ENCODE measurements at regions not wholly inside any gene's neighbourhood (a gene's known extent, or its start where the extent isn't known, plus 50 kb on each side); places are given as distances from the start of the nearest gene placed in this dataset.

GRCh38 chr5:2592766-2593165 lies 158.7 kb downstream of the IRX2 start:
- H4K20me1 ChIP-seq: no peaks in the 10 kb centered on the region
- H3K27ac ChIP-seq: no peak overlapping the region
- no peak overlapping the region for H3K9ac ChIP-seq
- TF ChIP-seq Cebpa-rat (IDR thresholded peaks at IDR 0.05): no peak
- no peaks in the 10 kb centered on the region for H3K36me3 ChIP-seq
- no peak overlapping the region for H3K4me3 ChIP-seq
- H3K9me3 ChIP-seq: peaks cover 5% of the 10 kb centered on the region; the same call in 1 of the 2 replicates
- H3K27me3 ChIP-seq: no peaks in the 10 kb centered on the region
- H3K4me1 ChIP-seq: peaks cover 5% of the 10 kb centered on the region; the same call in 1 of the 2 replicates
- no peak overlapping the region for H3K4me2 ChIP-seq

- Histone ChIP-seq H4K20me1 (no peaks in the 10 kb centered on the region), H3K9ac (no peak overlapping the region), H3K4me3 (no peak overlapping the region), H3K4me1 (peaks cover 5% of the 10 kb centered on the region; the same call in 1 of the 2 replicates), H3K36me3 (no peaks in the 10 kb centered on the region), H3K27ac (no peak overlapping the region), H3K27me3 (no peaks in the 10 kb centered on the region), H3K9me3 (peaks cover 3% of the 10 kb centered on the region; the same call in 1 of the 2 replicates), H3K4me2 (no peak overlapping the region)
- no peak for TF ChIP-seq Cebpa-rat (IDR thresholded peaks at IDR 0.05)
Measured at GRCh38 chr5:2591777-2592453, 159.6 kb downstream of the IRX2 start.

GRCh38 chr5:2588850-2589501 lies 162.5 kb downstream of the IRX2 start:
- H3K27me3 ChIP-seq: no peaks in the 10 kb centered on the region
- H3K9me3 ChIP-seq: peaks cover 7% of the 10 kb centered on the region; the same call in 1 of the 2 replicates
- TF ChIP-seq Cebpa-rat (IDR thresholded peaks at IDR 0.05): no peak

GRCh38 chr5:2587189-2588031 lies 164.1 kb downstream of the IRX2 start:
- Histone ChIP-seq H3K9ac (no peak overlapping the region), H3K4me2 (no peak overlapping the region), H3K36me3 (no peaks in the 10 kb centered on the region), H3K27ac (no peak overlapping the region), H4K20me1 (no peaks in the 10 kb centered on the region), H3K4me1 (peaks cover 11% of the 10 kb centered on the region), H3K27me3 (no peaks in the 10 kb centered on the region), H3K4me3 (no peak overlapping the region), H3K9me3 (peaks cover 10% of the 10 kb centered on the region; the same call in 1 of the 2 replicates)
- no peak for TF ChIP-seq Cebpa-rat (IDR thresholded peaks at IDR 0.05)

More at GRCh38 chr5:2588850-2589501, 162.5 kb downstream of the IRX2 start:
- no peaks in the 10 kb centered on the region for H4K20me1 ChIP-seq
- no peaks in the 10 kb centered on the region for H3K36me3 ChIP-seq
- peaks cover 5% of the 10 kb centered on the region; the same call in 1 of the 2 replicates for H3K4me1 ChIP-seq
- H3K4me2 ChIP-seq: no peak overlapping the region
- no peak overlapping the region for H3K27ac ChIP-seq
- H3K4me3 ChIP-seq: no peak overlapping the region
- H3K9ac ChIP-seq: no peak overlapping the region

- Histone ChIP-seq H3K4me2 (no peak overlapping the region), H3K36me3 (no peaks in the 10 kb centered on the region), H3K4me3 (no peak overlapping the region), H3K4me1 (peaks cover 21% of the 10 kb centered on the region), H3K9me3 (peaks cover 10% of the 10 kb centered on the region; the same call in 1 of the 2 replicates), H3K27ac (no peak overlapping the region), H3K27me3 (no peaks in the 10 kb centered on the region), H3K9ac (no peak overlapping the region), H4K20me1 (no peaks in the 10 kb centered on the region)
- no peak for TF ChIP-seq Cebpa-rat (IDR thresholded peaks at IDR 0.05)
Measured at GRCh38 chr5:2586016-2586715, 165.3 kb downstream of the IRX2 start.

GRCh38 chr5:2584579-2585269 lies 166.8 kb downstream of the IRX2 start:
- H3K27me3 ChIP-seq: no peaks in the 10 kb centered on the region
- no peak for TF ChIP-seq Cebpa-rat (IDR thresholded peaks at IDR 0.05)
- peaks cover 10% of the 10 kb centered on the region; the same call in 1 of the 2 replicates for H3K9me3 ChIP-seq
- no peak overlapping the region for H3K4me3 ChIP-seq
- H3K9ac ChIP-seq: no peak overlapping the region
- H3K36me3 ChIP-seq: no peaks in the 10 kb centered on the region
- peaks cover 21% of the 10 kb centered on the region for H3K4me1 ChIP-seq
- H3K27ac ChIP-seq: no peak overlapping the region
- no peaks in the 10 kb centered on the region for H4K20me1 ChIP-seq
- no peak overlapping the region for H3K4me2 ChIP-seq

- Histone ChIP-seq H3K4me1 (peaks cover 41% of the 10 kb centered on the region), H3K36me3 (no peaks in the 10 kb centered on the region), H3K9me3 (peaks cover 10% of the 10 kb centered on the region; the same call in 1 of the 2 replicates), H3K9ac (no peak overlapping the region), H3K27me3 (no peaks in the 10 kb centered on the region; the same call in 1 of the 2 replicates), H3K4me3 (no peak overlapping the region), H3K27ac (no peak overlapping the region), H3K4me2 (peak overlapping the region; percentile 37), H4K20me1 (no peaks in the 10 kb centered on the region)
- no peak for TF ChIP-seq Cebpa-rat (IDR thresholded peaks at IDR 0.05)
Measured at GRCh38 chr5:2582507-2582906, 169.0 kb downstream of the IRX2 start.

GRCh38 chr5:2582106-2582505 lies 169.4 kb downstream of the IRX2 start:
- Histone ChIP-seq H3K27me3 (no peaks in the 10 kb centered on the region; the same call in 1 of the 2 replicates), H3K27ac (no peak overlapping the region)
- no peak for TF ChIP-seq Cebpa-rat (IDR thresholded peaks at IDR 0.05)

More at GRCh38 chr5:2582106-2582505, 169.4 kb downstream of the IRX2 start:
- Histone ChIP-seq H3K9ac (no peak overlapping the region), H3K4me2 (no peak overlapping the region), H3K4me3 (no peak overlapping the region), H3K4me1 (peaks cover 43% of the 10 kb centered on the region), H3K36me3 (no peaks in the 10 kb centered on the region), H3K9me3 (peaks cover 10% of the 10 kb centered on the region; the same call in 1 of the 2 replicates), H4K20me1 (no peaks in the 10 kb centered on the region)
